Spleen (tissue), 11 donors: ENCODE measurements at regions not wholly inside any gene's neighbourhood (a gene's known extent, or its start where the extent isn't known, plus 50 kb on each side); places are given as distances from the start of the nearest gene placed in this dataset.

ENCODE experiments used
- DNase-seq: peaks from one replicate; pipeline ENCODE4 v3.0.0-alpha.2; 2020
- H3K27ac ChIP-seq, 8 donors: fragments of 200-600 bp; sonication (generic) in 7 of 8; 1 replicate in 4 of 8; 2 replicates in 4 of 8; pipeline versions ENCODE4 v1.5.0 to v1.8.0; 2016 to 2021; ENCODE audit warnings: inconsistent platforms in 4 of 8, mild to moderate bottlenecking in 4 of 8, moderate library complexity in 1 of 8
- H3K27me3 ChIP-seq, 7 donors: fragments of 200-600 bp; sonication (generic) in 6 of 7; replicated peaks in 1 of 7; 1 replicate in 4 of 7; 2 replicates in 3 of 7; pipeline versions ENCODE4 v1.5.0 to v1.8.0; 2016 to 2021; ENCODE audit warnings: inconsistent platforms in 3 of 7, mild to moderate bottlenecking in 1 of 7
- H3K36me3 ChIP-seq, 6 donors: fragments of 200-600 bp; sonication (generic) in 5 of 6; 1 replicate in 4 of 6; 2 replicates in 2 of 6; pipeline versions ENCODE4 v1.5.0 to v1.8.0; 2016 to 2021; ENCODE audit warnings: inconsistent platforms in 2 of 6
- H3K4me1 ChIP-seq, 6 donors: fragments of 200-600 bp; sonication (generic) in 5 of 6; 1 replicate in 3 of 6; 2 replicates in 3 of 6; pipeline versions ENCODE4 v1.5.0 to v1.8.0; 2016 to 2021; ENCODE audit warnings: inconsistent platforms in 3 of 6
- H3K4me3 ChIP-seq, 8 donors: fragments of 200-600 bp; sonication (generic) in 7 of 8; 1 replicate in 4 of 8; 2 replicates in 4 of 8; pipeline versions ENCODE4 v1.5.0 to v1.8.0; 2016 to 2021; ENCODE audit warnings: inconsistent platforms in 4 of 8, mild to moderate bottlenecking in 4 of 8, moderate library complexity in 2 of 8
- H3K9me3 ChIP-seq, 8 donors: fragments of 200-600 bp; sonication (generic) in 7 of 8; 1 replicate in 4 of 8; 2 replicates in 4 of 8; pipeline versions ENCODE4 v1.5.0 to v1.8.0; 2016 to 2021; ENCODE audit warnings: inconsistent platforms in 4 of 8
- POLR2A ChIP-seq, 3 donors: fragments of 450-650 bp; IDR thresholded peaks; one replicate each; pipeline ENCODE4 v1.5.1; 2017; ENCODE audit warnings: antibody characterized with exemption in 3 of 3, mild to moderate bottlenecking in 1 of 3
- POLR2AphosphoS5 ChIP-seq, 3 donors: sonication (generic); formaldehyde crosslinking; IDR thresholded peaks; one replicate each; pipeline ENCODE4 v1.5.1; 2017; ENCODE audit warnings: antibody characterized with exemption in 3 of 3
- whole genome bisulfite sequencing, 5 donors: extraction: QIAGEN DNeasy Blood & Tissue Kit in 3 of 5; methylation state at CpG; one replicate each; pipeline versions ENCODE4 v1.1.5 to v1.1.7; 2013 to 2018; 5-methylcytosine and 5-hydroxymethylcytosine counted together
- intact Hi-C: fragments of 100-400 bp; cut with DNase I; formaldehyde crosslinking; loops from one replicate; pipeline ENCODE4 v1.15.0; 2023; ENCODE audit warnings: low total_unique reads
- TF ChIP-seq, protein P1 (sequence below), 11 experiments: fragments of 200-600 bp in 7 of 11; fragments of 450-650 bp in 4 of 11; sonication (generic) in 4 of 11; IDR thresholded peaks in 8 of 11; conservative IDR thresholded peaks in 3 of 11; 1 replicate in 7 of 11; 2 replicates in 4 of 11; pipeline versions ENCODE4 v1.4.0 to v1.8.0; 2016 to 2021; ENCODE audit warnings: antibody characterized with exemption in 11 of 11, inconsistent platforms in 4 of 11, mild to moderate bottlenecking in 1 of 11
- donor health status: healthy with polysubstance abuse.
- donor health status: DM: no; HTN: no; CAD: no; lungs with moderate emphysema.
- donor health status: DM: no; HTN: no; CAD: no.
- donor health status: Bipolar disorder and iron deficiency.
- donor health status: healthy.
- donor health status: DM: no; HTN: no; CAD: no.
- donor health status: DM: yes; HTN: yes; CAD: no.

DNA sequence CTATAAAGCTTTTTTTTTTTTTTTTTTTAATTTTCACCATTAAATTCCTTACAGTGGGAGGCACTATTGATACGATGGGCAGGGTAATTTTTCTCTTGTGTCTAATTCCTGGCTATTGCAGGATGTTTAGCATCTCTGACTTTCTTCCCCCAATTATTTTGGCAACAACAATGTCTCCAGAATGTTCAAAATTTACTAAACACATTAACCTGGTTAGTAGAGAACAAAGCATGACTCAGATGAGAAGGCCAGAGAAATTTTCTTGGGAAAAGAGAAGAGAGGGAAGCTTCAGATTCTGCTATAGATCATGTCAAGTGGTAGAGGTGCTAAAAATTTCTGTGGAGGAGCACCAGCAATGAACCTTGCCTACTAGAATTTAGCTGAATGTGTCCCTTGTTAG, 171.5 kb upstream of the PRICKLE1 start:
- Histone ChIP-seq H3K27ac (no peak overlapping the region), H3K4me1 (peaks cover 0 to 4% (median 0%) of the 10 kb centered on the region in 6 donors), H3K27me3 (no peaks in the 10 kb centered on the region), H3K9me3 (no peaks in the 10 kb centered on the region), H3K4me3 (no peak overlapping the region), H3K36me3 (no peaks in the 10 kb centered on the region)
- TF ChIP-seq POLR2AphosphoS5 (IDR thresholded peaks at IDR 0.05) (no peak), POLR2A (IDR thresholded peaks at IDR 0.05) (no peak)
- TF ChIP-seq, protein P1, sequence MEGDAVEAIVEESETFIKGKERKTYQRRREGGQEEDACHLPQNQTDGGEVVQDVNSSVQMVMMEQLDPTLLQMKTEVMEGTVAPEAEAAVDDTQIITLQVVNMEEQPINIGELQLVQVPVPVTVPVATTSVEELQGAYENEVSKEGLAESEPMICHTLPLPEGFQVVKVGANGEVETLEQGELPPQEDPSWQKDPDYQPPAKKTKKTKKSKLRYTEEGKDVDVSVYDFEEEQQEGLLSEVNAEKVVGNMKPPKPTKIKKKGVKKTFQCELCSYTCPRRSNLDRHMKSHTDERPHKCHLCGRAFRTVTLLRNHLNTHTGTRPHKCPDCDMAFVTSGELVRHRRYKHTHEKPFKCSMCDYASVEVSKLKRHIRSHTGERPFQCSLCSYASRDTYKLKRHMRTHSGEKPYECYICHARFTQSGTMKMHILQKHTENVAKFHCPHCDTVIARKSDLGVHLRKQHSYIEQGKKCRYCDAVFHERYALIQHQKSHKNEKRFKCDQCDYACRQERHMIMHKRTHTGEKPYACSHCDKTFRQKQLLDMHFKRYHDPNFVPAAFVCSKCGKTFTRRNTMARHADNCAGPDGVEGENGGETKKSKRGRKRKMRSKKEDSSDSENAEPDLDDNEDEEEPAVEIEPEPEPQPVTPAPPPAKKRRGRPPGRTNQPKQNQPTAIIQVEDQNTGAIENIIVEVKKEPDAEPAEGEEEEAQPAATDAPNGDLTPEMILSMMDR (IDR thresholded peaks at IDR 0.05 in 8 of 11, conservative IDR thresholded peaks at IDR 0.05 in 3 of 11): no peak
- no peak for DNase-seq
- intact Hi-C loops: no loop called here
- 75 to 89% (median 85%) methylated on average over 1 of the region's 1 CpG for WGBS, 5 donors

DNA sequence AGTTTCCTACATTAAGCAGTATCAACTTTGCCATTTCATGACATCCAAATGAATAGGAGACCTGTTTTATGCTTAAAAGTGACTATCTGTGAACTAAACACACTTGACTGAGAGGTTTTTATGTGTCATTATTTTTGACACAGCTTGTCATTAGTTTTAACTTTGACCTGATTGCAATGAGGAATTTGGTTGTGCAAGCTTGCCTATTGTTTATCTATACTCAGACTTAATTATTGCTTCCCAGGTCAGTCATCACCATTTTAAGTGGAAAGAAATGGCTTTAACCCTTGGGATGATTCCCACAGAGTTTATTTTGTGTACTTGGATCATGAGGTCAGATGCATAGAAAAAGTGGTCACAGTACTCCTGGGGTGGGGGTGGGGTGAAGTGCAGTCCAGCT, 171.0 kb upstream of the PRICKLE1 start:
- peaks cover 0 to 4% (median 0%) of the 10 kb centered on the region in 6 donors for H3K4me1 ChIP-seq
- no peak for TF ChIP-seq POLR2AphosphoS5 (IDR thresholded peaks at IDR 0.05)
- TF ChIP-seq, protein P1 (IDR thresholded peaks at IDR 0.05 in 8 of 11, conservative IDR thresholded peaks at IDR 0.05 in 3 of 11): no peak
- TF ChIP-seq POLR2A (IDR thresholded peaks at IDR 0.05): no peak

DNA sequence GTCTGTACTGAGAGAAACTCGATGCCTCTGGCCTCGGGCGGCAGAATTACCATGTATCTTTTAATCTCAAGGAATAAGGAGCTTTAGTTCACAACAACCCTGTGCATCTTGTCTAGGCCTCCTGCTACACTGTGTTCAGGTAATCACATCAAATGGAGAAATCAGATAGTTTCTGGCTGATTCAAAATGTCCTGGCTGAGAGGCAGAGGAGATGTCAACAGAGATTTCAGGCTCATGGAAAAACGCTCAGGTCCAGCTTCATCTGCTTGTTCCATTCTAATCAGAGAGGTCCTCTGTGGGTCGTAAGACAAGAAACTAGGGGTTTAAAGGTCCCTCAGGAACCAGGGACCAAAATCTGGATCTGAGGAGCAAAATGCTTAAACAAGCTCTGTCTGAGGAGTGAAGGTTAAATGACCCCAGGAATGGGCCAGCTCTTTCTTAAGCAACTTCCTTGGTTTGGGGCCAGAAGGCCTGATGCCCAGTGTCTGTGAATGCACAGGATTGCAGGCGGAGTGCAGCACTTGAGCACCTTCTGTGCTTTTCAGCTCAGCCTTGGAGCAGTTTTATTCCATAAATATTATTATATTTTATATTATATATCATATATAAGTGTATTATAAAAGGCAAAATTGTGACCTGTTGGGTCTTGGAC, 170.2 kb upstream of the PRICKLE1 start:
- no peaks in the 10 kb centered on the region for H3K36me3 ChIP-seq
- intact Hi-C loops: no loop called here
- peaks cover 0 to 4% (median 0%) of the 10 kb centered on the region in 6 donors for H3K4me1 ChIP-seq
- H3K9me3 ChIP-seq: no peaks in the 10 kb centered on the region
- no peaks in the 10 kb centered on the region for H3K27me3 ChIP-seq
- 76 to 86% (median 83%) methylated on average over 6 of the region's 6 CpGs for WGBS, 5 donors
- H3K27ac ChIP-seq: no peak overlapping the region
- TF ChIP-seq, protein P1 (IDR thresholded peaks at IDR 0.05 in 8 of 11, conservative IDR thresholded peaks at IDR 0.05 in 3 of 11): no peak
- peak in 1 of 3 donors; percentile 32 for TF ChIP-seq POLR2AphosphoS5 (IDR thresholded peaks at IDR 0.05)
- DNase-seq: no peak
- no peak overlapping the region for H3K4me3 ChIP-seq

More for the DNA sequence above, 171.0 kb upstream of the PRICKLE1 start:
- intact Hi-C loops: no loop called here
- Histone ChIP-seq H3K27me3 (no peaks in the 10 kb centered on the region), H3K9me3 (no peaks in the 10 kb centered on the region), H3K36me3 (no peaks in the 10 kb centered on the region), H3K4me3 (no peak overlapping the region), H3K27ac (no peak overlapping the region)
- no peak for DNase-seq

DNA sequence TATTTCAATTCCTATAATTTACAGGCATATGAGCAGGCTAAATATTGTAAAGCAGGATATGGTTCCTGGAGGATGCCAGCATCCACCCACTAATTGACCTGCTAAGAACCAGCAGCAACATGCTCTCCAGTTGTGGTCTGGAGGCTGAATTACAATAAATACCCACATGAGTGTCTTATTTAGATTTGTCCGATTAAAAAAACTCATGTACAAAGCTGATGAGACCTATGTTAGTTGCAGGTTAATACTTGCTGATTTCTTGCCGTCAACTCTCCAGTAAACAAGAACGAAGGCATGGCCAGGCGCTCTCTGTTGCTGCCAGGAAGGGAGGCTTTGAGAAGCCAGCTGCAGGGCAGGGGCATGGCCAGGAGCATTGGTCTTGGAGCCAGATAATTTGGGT, 169.3 kb upstream of the PRICKLE1 start:
- WGBS, 5 donors: 93 to 98% (median 95%) methylated on average over 4 of the region's 4 CpGs
- Histone ChIP-seq H3K27me3 (no peaks in the 10 kb centered on the region), H3K27ac (no peak overlapping the region), H3K36me3 (no peaks in the 10 kb centered on the region), H3K4me1 (peaks cover 0 to 4% (median 0%) of the 10 kb centered on the region in 6 donors), H3K4me3 (no peak overlapping the region), H3K9me3 (no peaks in the 10 kb centered on the region)
- intact Hi-C loops: no loop called here
- DNase-seq: no peak
- TF ChIP-seq POLR2A (IDR thresholded peaks at IDR 0.05) (no peak), POLR2AphosphoS5 (IDR thresholded peaks at IDR 0.05) (no peak)
- TF ChIP-seq, protein P1 (IDR thresholded peaks at IDR 0.05 in 8 of 11, conservative IDR thresholded peaks at IDR 0.05 in 3 of 11): no peak
